ENCODE measurements at regions not wholly inside any gene's neighbourhood (a gene's known extent, or its start where the extent isn't known, plus 50 kb on each side); places are given as distances from the start of the nearest gene placed in this dataset.

GRCh38 chr18:44290366-44290977 is 390.2 kb upstream of the SETBP1 start:
- DNase-seq: no peak
- TF ChIP-seq, protein P1, sequence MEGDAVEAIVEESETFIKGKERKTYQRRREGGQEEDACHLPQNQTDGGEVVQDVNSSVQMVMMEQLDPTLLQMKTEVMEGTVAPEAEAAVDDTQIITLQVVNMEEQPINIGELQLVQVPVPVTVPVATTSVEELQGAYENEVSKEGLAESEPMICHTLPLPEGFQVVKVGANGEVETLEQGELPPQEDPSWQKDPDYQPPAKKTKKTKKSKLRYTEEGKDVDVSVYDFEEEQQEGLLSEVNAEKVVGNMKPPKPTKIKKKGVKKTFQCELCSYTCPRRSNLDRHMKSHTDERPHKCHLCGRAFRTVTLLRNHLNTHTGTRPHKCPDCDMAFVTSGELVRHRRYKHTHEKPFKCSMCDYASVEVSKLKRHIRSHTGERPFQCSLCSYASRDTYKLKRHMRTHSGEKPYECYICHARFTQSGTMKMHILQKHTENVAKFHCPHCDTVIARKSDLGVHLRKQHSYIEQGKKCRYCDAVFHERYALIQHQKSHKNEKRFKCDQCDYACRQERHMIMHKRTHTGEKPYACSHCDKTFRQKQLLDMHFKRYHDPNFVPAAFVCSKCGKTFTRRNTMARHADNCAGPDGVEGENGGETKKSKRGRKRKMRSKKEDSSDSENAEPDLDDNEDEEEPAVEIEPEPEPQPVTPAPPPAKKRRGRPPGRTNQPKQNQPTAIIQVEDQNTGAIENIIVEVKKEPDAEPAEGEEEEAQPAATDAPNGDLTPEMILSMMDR (IDR thresholded peaks at IDR 0.05): no peak
- TF ChIP-seq EZH2 (IDR thresholded peaks at IDR 0.05; ENCODE audit: borderline replicate concordance, insufficient read depth, low read depth, low read length, poor library complexity, severe bottlenecking): no peak
- no peak for ATAC-seq (ENCODE audit: low read depth)
- ChIA-PET POLR2A (no interaction called here), CTCF (no interaction called here)
- no peak overlapping the region for H3K4me2 ChIP-seq (replicated peaks; ENCODE audit: low read depth, low read length, poor library complexity, severe bottlenecking)
- no peaks in the 10 kb centered on the region for H4K20me1 ChIP-seq (ENCODE audit: control insufficient read depth, insufficient read depth, low read length, poor library complexity, severe bottlenecking)
- H3K4me3 ChIP-seq (ENCODE audit: control extremely low read depth in 1 of 5, extremely low read depth in 1 of 5, insufficient read depth in 1 of 5, low read depth in 2 of 5, low read length in 4 of 5): no peak overlapping the region
- Mint-ChIP-seq H3K27me3 (peaks cover 8% of the 10 kb centered on the region), H3K4me3 (no peak overlapping the region), H3K9me3 (ENCODE audit: insufficient read depth) (no peaks in the 10 kb centered on the region), H3K4me1 (no peaks in the 10 kb centered on the region), H3K27ac (no peak overlapping the region)
- no peak overlapping the region for H3K9ac ChIP-seq (ENCODE audit: low read length)
- H3K9me3 ChIP-seq (ENCODE audit: control extremely low read depth in 1 of 3, control insufficient read depth in 2 of 3, insufficient read depth in 1 of 3, low read length in 2 of 3): no peaks in the 10 kb centered on the region
- H2AFZ ChIP-seq (ENCODE audit: insufficient read depth, low read depth, low read length, poor library complexity, severe bottlenecking): no peak overlapping the region
- intact Hi-C loops (cut with micrococcal nuclease): no loop called here
- H3K27ac ChIP-seq (ENCODE audit: low read length in 2 of 2): no peak overlapping the region
- H3K27me3 ChIP-seq (replicated peaks in 1 of 4; ENCODE audit: control extremely low read depth in 1 of 4, control insufficient read depth in 3 of 4, insufficient read depth in 4 of 4, low read length in 3 of 4): no peaks in the 10 kb centered on the region
- no peaks in the 10 kb centered on the region for H3K4me1 ChIP-seq (ENCODE audit: control insufficient read depth in 2 of 2, insufficient read depth in 2 of 2, low read length in 2 of 2)
- H3K36me3 ChIP-seq (replicated peaks in 1 of 2; ENCODE audit: control extremely low read depth in 1 of 2, control insufficient read depth in 1 of 2, extremely low read depth in 1 of 2, insufficient read depth in 2 of 2, low read length in 1 of 2): no peaks in the 10 kb centered on the region
- no CpG with 5 or more reads among the region's 4 CpGs for WGBS (ENCODE audit: insufficient coverage)
- H3K79me2 ChIP-seq (ENCODE audit: control insufficient read depth, insufficient read depth, low read length): no peaks in the 10 kb centered on the region

- H3K9ac ChIP-seq (ENCODE audit: low read length): no peak overlapping the region
- H4K20me1 ChIP-seq (ENCODE audit: control insufficient read depth, insufficient read depth, low read length, poor library complexity, severe bottlenecking): no peaks in the 10 kb centered on the region
- H3K36me3 ChIP-seq (replicated peaks in 1 of 2; ENCODE audit: control extremely low read depth in 1 of 2, control insufficient read depth in 1 of 2, extremely low read depth in 1 of 2, insufficient read depth in 2 of 2, low read length in 1 of 2): no peaks in the 10 kb centered on the region
- no peak overlapping the region for H3K4me3 Mint-ChIP-seq
- no peak overlapping the region for H3K27ac ChIP-seq (ENCODE audit: low read length in 2 of 2)
- no peak overlapping the region for H2AFZ ChIP-seq (ENCODE audit: insufficient read depth, low read depth, low read length, poor library complexity, severe bottlenecking)
- no peaks in the 10 kb centered on the region for H3K9me3 Mint-ChIP-seq (ENCODE audit: insufficient read depth)
- ChIA-PET CTCF (no interaction called here), POLR2A (no interaction called here)
- no peaks in the 10 kb centered on the region for H3K4me1 Mint-ChIP-seq
- intact Hi-C loops (cut with micrococcal nuclease): no loop called here
- H3K4me1 ChIP-seq (ENCODE audit: control insufficient read depth in 2 of 2, insufficient read depth in 2 of 2, low read length in 2 of 2): no peaks in the 10 kb centered on the region
- no peaks in the 10 kb centered on the region for H3K79me2 ChIP-seq (ENCODE audit: control insufficient read depth, insufficient read depth, low read length)
- no peak for DNase-seq
- H3K27me3 Mint-ChIP-seq: no peaks in the 10 kb centered on the region
- H3K4me2 ChIP-seq (replicated peaks; ENCODE audit: low read depth, low read length, poor library complexity, severe bottlenecking): no peak overlapping the region
- peaks cover 0 to 8% (median 0%) of the 10 kb centered on the region in 3 donors for H3K9me3 ChIP-seq (ENCODE audit: control extremely low read depth in 1 of 3, control insufficient read depth in 2 of 3, insufficient read depth in 1 of 3, low read length in 2 of 3)
- no peak overlapping the region for H3K4me3 ChIP-seq (ENCODE audit: control extremely low read depth in 1 of 5, extremely low read depth in 1 of 5, insufficient read depth in 1 of 5, low read depth in 2 of 5, low read length in 4 of 5)
- ATAC-seq (ENCODE audit: low read depth): no peak
- H3K27ac Mint-ChIP-seq: no peak overlapping the region
- no peaks in the 10 kb centered on the region for H3K27me3 ChIP-seq (replicated peaks in 1 of 4; ENCODE audit: control extremely low read depth in 1 of 4, control insufficient read depth in 3 of 4, insufficient read depth in 4 of 4, low read length in 3 of 4)
- TF ChIP-seq EZH2 (IDR thresholded peaks at IDR 0.05; ENCODE audit: borderline replicate concordance, insufficient read depth, low read depth, low read length, poor library complexity, severe bottlenecking): no peak
- TF ChIP-seq, protein P1 (IDR thresholded peaks at IDR 0.05): no peak
Measured at GRCh38 chr18:44298566-44298965, 382.1 kb upstream of the SETBP1 start.

Measured in B cell (primary cell).